ENCODE measurements at regions not wholly inside any gene's neighbourhood (a gene's known extent, or its start where the extent isn't known, plus 50 kb on each side); places are given as distances from the start of the nearest gene placed in this dataset.

DNA sequence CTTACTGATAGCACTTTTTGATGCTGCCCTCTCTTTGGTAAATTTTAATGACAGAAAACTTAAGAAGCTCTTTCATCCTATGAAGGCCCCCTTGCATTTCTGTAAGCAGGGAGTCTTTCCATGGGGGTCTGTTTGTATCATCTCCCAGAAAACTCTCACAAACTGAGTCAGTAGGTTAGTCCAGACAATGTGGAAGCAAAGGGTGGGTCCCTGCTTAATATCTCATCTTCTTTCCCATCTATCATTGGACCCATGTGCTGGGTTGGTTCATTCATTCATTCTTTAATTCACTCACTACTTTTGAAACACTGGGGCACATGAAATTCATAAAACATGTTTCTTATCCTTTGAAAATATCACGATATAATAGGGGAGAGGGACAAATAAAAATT is 164.3 kb downstream of the NTMT2 start:
- no peaks in the 10 kb centered on the region for H3K36me3 ChIP-seq
- WGBS, 2 donors, result 82 to 86% methylated on average over 1 of the region's 1 CpG
- H3K4me1 ChIP-seq, result peaks cover 0 to 14% (median 0%) of the 10 kb centered on the region in 4 donors

DNA sequence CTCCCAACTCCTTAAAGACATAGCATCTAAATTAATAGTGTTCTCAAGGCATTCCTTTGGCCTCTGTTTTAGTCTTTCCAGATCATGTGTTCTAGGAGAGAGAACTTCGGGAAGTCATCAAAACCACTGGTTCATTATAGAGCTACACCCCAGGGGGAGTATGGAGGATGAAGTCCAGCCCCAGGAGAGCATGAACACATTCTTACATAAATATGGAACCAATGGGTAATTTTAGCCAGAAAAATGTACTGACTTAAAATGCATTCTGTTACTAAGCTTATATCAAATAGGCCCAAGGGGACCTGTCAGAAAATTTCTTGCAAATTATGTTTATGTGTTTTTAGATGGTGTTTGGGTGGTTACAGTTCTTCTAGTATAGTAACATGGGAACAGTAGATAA is 165.2 kb downstream of the NTMT2 start:
- Histone ChIP-seq H3K9me3 (no peaks in the 10 kb centered on the region), H3K27me3 (no peaks in the 10 kb centered on the region), H3K36me3 (no peaks in the 10 kb centered on the region), H3K4me1 (peaks cover 0 to 15% (median 0%) of the 10 kb centered on the region in 4 donors), H3K4me3 (no peak overlapping the region), H3K27ac (no peak overlapping the region)
- no peak for TF ChIP-seq CTCF (IDR thresholded peaks at IDR 0.05)
- TF ChIP-seq EP300 (IDR thresholded peaks at IDR 0.05), result no peak
- no peak for TF ChIP-seq POLR2A (IDR thresholded peaks at IDR 0.05)
- no peak for DNase-seq (ENCODE audit: low spot score in 2 of 2)
- 52 to 72% methylated on average over 1 of the region's 1 CpG for WGBS, 2 donors

More for the DNA sequence above, 164.3 kb downstream of the NTMT2 start:
- no peak for TF ChIP-seq POLR2A (IDR thresholded peaks at IDR 0.05)
- no peak for TF ChIP-seq EP300 (IDR thresholded peaks at IDR 0.05)
- no peak for TF ChIP-seq CTCF (IDR thresholded peaks at IDR 0.05)
- H3K9me3 ChIP-seq, result no peaks in the 10 kb centered on the region
- H3K4me3 ChIP-seq, result no peak overlapping the region
- no peak overlapping the region for H3K27ac ChIP-seq
- no peak for DNase-seq (ENCODE audit: low spot score in 2 of 2)
- no peaks in the 10 kb centered on the region for H3K27me3 ChIP-seq

GRCh38 chr1:170313306-170313705 is 167.5 kb downstream of the NTMT2 start:
- no peak for TF ChIP-seq EP300 (IDR thresholded peaks at IDR 0.05)
- no peak for TF ChIP-seq CTCF (IDR thresholded peaks at IDR 0.05)
- TF ChIP-seq POLR2A (IDR thresholded peaks at IDR 0.05), result no peak
- no peak overlapping the region for H3K27ac ChIP-seq
- H3K36me3 ChIP-seq, result no peaks in the 10 kb centered on the region
- no peak overlapping the region for H3K4me3 ChIP-seq
- no peaks in the 10 kb centered on the region for H3K27me3 ChIP-seq
- no peaks in the 10 kb centered on the region for H3K9me3 ChIP-seq
- WGBS, 2 donors, result 97 to 98% methylated on average over 3 of the region's 3 CpGs
- H3K4me1 ChIP-seq, result peaks cover 0 to 13% (median 0%) of the 10 kb centered on the region in 4 donors
- DNase-seq (ENCODE audit: low spot score in 2 of 2), result no peak

DNA sequence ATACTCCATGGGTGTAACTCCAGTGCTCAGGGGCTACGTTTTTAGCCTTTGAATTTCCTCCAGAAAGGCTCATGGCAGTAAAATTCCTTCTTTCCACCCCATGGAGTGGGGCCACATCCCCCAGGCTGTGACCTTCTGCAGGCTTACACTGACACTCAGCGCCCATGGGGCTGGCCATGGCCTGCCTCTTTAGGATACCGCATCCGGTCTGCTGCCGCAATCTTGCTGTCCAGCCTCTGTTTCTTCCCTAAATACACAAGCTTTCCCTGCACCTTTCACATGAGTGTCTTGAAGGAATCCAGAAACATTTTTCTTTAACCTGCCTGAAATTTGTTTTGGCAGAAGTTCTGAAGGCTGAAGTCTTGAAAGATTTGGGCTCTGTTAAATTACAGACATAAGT is 170.5 kb downstream of the NTMT2 start:
- no peak overlapping the region for H3K4me3 ChIP-seq
- H3K9me3 ChIP-seq, result no peaks in the 10 kb centered on the region
- H3K36me3 ChIP-seq, result no peaks in the 10 kb centered on the region
- 72 to 75% methylated on average over 5 of the region's 5 CpGs for WGBS, 2 donors
- TF ChIP-seq EP300 (IDR thresholded peaks at IDR 0.05) (no peak), POLR2A (IDR thresholded peaks at IDR 0.05) (no peak), CTCF (IDR thresholded peaks at IDR 0.05) (no peak)
- H3K27me3 ChIP-seq, result no peaks in the 10 kb centered on the region
- DNase-seq (ENCODE audit: low spot score in 2 of 2), result no peak
- no peak overlapping the region for H3K27ac ChIP-seq
- H3K4me1 ChIP-seq, result peaks cover 0 to 3% (median 0%) of the 10 kb centered on the region in 4 donors

DNA sequence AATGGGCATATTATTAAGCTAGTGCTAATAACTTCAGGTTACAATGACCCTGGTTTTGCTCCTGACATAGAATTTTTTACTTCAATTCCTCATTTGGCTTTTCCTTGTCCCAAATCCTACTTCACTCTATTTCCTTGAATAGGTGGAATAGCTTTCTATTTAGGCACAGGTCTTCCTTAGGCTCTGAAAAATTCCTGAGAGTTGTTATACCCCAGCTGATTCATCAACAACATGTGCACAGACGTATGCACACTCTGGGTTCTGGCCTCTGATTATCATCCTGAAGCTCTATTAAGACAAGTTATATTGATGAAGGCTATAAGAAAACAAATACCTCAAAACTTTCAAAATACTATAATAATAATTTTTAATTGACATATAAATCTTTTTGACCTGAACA is 172.4 kb downstream of the NTMT2 start:
- no peak for DNase-seq (ENCODE audit: low spot score in 2 of 2)
- Histone ChIP-seq H3K4me3 (no peak overlapping the region), H3K27ac (no peak overlapping the region), H3K9me3 (peaks cover 0 to under 1% (median 0%) of the 10 kb centered on the region in 4 donors), H3K4me1 (peaks cover 0 to 3% (median 0%) of the 10 kb centered on the region in 4 donors), H3K27me3 (no peaks in the 10 kb centered on the region), H3K36me3 (no peaks in the 10 kb centered on the region)
- TF ChIP-seq CTCF (IDR thresholded peaks at IDR 0.05), result no peak
- TF ChIP-seq POLR2A (IDR thresholded peaks at IDR 0.05), result no peak
- TF ChIP-seq EP300 (IDR thresholded peaks at IDR 0.05), result no peak
- WGBS, 2 donors, result 81 to 84% methylated on average over 1 of the region's 1 CpG

All from tibial nerve (tissue), 4 donors.